Cardiac fibroblast (primary cell): ENCODE measurements at regions not wholly inside any gene's neighbourhood (a gene's known extent, or its start where the extent isn't known, plus 50 kb on each side); places are given as distances from the start of the nearest gene placed in this dataset.

Experiments
- DNase-seq, 2 donors: peaks; one replicate each; pipeline versions ENCODE4 v3.0.0 to v3.0.0-alpha.2; 2010; ENCODE audit warnings: low read depth in 2 of 2
- H3K4me3 ChIP-seq, 2 donors: replicated peaks in 1 of 2; 1 replicate in 1 of 2; 2 replicates in 1 of 2; pipeline ENCODE4 v1.5.1; 2011; ENCODE audit warnings: low read depth in 2 of 2, low read length in 2 of 2, mild to moderate bottlenecking in 2 of 2, moderate library complexity in 1 of 2
- CTCF ChIP-seq: IDR thresholded peaks from one replicate; pipeline ENCODE4 v1.5.1; 2011; ENCODE audit warnings: low read depth, mild to moderate bottlenecking, low read length, inconsistent platforms

- no peak for TF ChIP-seq CTCF
- no peak overlapping the region for H3K4me3 ChIP-seq
- no peak for DNase-seq
Observed at GRCh38 chr4:18571301-18571761, 549.8 kb upstream of the LCORL start.

GRCh38 chr4:18570370-18570769, 548.8 kb upstream of the LCORL start:
- TF ChIP-seq CTCF, result no peak
- no peak for DNase-seq
- H3K4me3 ChIP-seq, result no peak overlapping the region

GRCh38 chr4:18568600-18568999, 547.0 kb upstream of the LCORL start:
- H3K4me3 ChIP-seq, result no peak overlapping the region

GRCh38 chr4:18566970-18567799, 545.6 kb upstream of the LCORL start:
- DNase-seq, result no peak
- TF ChIP-seq CTCF, result no peak
- no peak overlapping the region for H3K4me3 ChIP-seq

More at GRCh38 chr4:18568600-18568999, 547.0 kb upstream of the LCORL start:
- DNase-seq, result peak in 1 of 2 donors; percentile 1
- no peak for TF ChIP-seq CTCF

- no peak overlapping the region for H3K4me3 ChIP-seq
- no peak for DNase-seq
- no peak for TF ChIP-seq CTCF
Observed at GRCh38 chr4:18559492-18559891, 537.9 kb upstream of the LCORL start.

GRCh38 chr4:18556402-18556801, 534.8 kb upstream of the LCORL start:
- no peak for TF ChIP-seq CTCF
- no peak for DNase-seq
- no peak overlapping the region for H3K4me3 ChIP-seq
